PC-3 (cell line): ENCODE measurements at regions not wholly inside any gene's neighbourhood (a gene's known extent, or its start where the extent isn't known, plus 50 kb on each side); places are given as distances from the start of the nearest gene placed in this dataset.

Source experiments
- ATAC-seq: fragments of 200-7000 bp; cut with Tn5 transposase; 2 replicates; pipeline ENCODE4 v1.9.1; 2020; ENCODE audit warnings: mild to moderate bottlenecking, moderate library complexity
- BruUV-seq: library from RNA; stranded (reverse); fragments of 400-500 nt; replicated peaks from 2 replicates; lab custom pipeline; 2021; lab: Mats Ljungman, UMichigan
- CTCF ChIA-PET: fragments of 300-600 bp; sonication (Branson Sonifier 250); formaldehyde crosslinking; loops from one replicate; lab custom pipeline; 2022; ENCODE audit warnings: antibody characterized with exemption; lab: Charles Lee
- POLR2A ChIA-PET: fragments of 300-600 bp; sonication (Branson Sonifier 250); formaldehyde crosslinking; loops from one replicate; lab custom pipeline; 2022; ENCODE audit warnings: antibody characterized with exemption; ENCODE audit not compliant: unreplicated experiment; lab: Charles Lee
- DNase-seq: peaks from one replicate; pipeline ENCODE4 v3.0.0-alpha.2; 2015
- H2AFZ ChIP-seq: fragments of 300-600 bp; sonication (generic); 2 replicates; pipeline ENCODE4 v1.6.0; 2016; ENCODE audit warnings: antibody characterized with exemption, low read length
- H3F3A ChIP-seq: fragments of 300-600 bp; sonication (generic); one replicate; pipeline ENCODE4 v1.6.0; 2017; ENCODE audit warnings: antibody characterized with exemption, low read length, control low read depth, mild to moderate bottlenecking; ENCODE audit not compliant: unreplicated experiment
- H3K27ac ChIP-seq: fragments of 300-600 bp; sonication (generic); 2 replicates; pipeline ENCODE4 v1.5.1; 2016; ENCODE audit warnings: mild to moderate bottlenecking, low read length
- H3K27me3 ChIP-seq: fragments of 300-600 bp; sonication (generic); 2 replicates; pipeline ENCODE4 v1.6.1; 2016; ENCODE audit warnings: low read length, mixed read lengths
- H3K36me3 ChIP-seq: fragments of 300-600 bp; sonication (generic); 2 replicates; pipeline ENCODE4 v1.6.1; 2016; ENCODE audit warnings: low read depth, mixed run types, low read length, mixed read lengths
- H3K4me1 ChIP-seq: fragments of 300-600 bp; sonication (generic); 2 replicates; pipeline ENCODE4 v1.5.1; 2016; ENCODE audit warnings: low read length; ENCODE audit not compliant: insufficient read depth
- H3K4me2 ChIP-seq: fragments of 300-600 bp; sonication (generic); 2 replicates; pipeline ENCODE4 v1.6.0; 2016; ENCODE audit warnings: low read length
- H3K4me3 ChIP-seq: fragments of 300-600 bp; sonication (generic); 2 replicates; pipeline ENCODE4 v1.5.1; 2016; ENCODE audit warnings: mild to moderate bottlenecking, low read length, mixed read lengths
- H3K79me2 ChIP-seq: fragments of 300-600 bp; sonication (generic); 2 replicates; pipeline ENCODE4 v1.6.1; 2017; ENCODE audit warnings: low read length, mixed read lengths
- H3K9ac ChIP-seq: fragments of 300-600 bp; sonication (generic); 2 replicates; pipeline ENCODE4 v1.6.0; 2016; ENCODE audit warnings: mild to moderate bottlenecking, low read length
- H3K9me2 ChIP-seq: fragments of 300-600 bp; sonication (generic); replicated peaks from 2 replicates; pipeline ENCODE4 v1.6.1; 2016; ENCODE audit warnings: mixed run types, low read length, mixed read lengths
- H3K9me3 ChIP-seq: fragments of 300-600 bp; sonication (generic); 2 replicates; pipeline ENCODE4 v1.6.1; 2016; ENCODE audit warnings: low read length, mixed read lengths
- H4K20me1 ChIP-seq: fragments of 300-600 bp; sonication (generic); 2 replicates; pipeline ENCODE4 v1.6.1; 2016; ENCODE audit warnings: low read length, mixed read lengths
- EZH2 ChIP-seq: fragments of 300-600 bp; sonication (generic); IDR thresholded peaks from one replicate; pipeline ENCODE4 v1.6.1; 2017; ENCODE audit warnings: antibody characterized with exemption, mild to moderate bottlenecking, low read length; ENCODE audit not compliant: unreplicated experiment
- EZH2phosphoT487 ChIP-seq: fragments of 300-600 bp; sonication (generic); IDR thresholded peaks from 2 replicates; pipeline ENCODE4 v1.6.1; 2018; ENCODE audit warnings: mild to moderate bottlenecking, antibody characterized with exemption, low read length, borderline replicate concordance
- intact Hi-C: fragments of 100-400 bp; cut with micrococcal nuclease; formaldehyde crosslinking; loops from 2 replicates; pipeline ENCODE4 v1.9.0; 2023
- TF ChIP-seq, protein P1 (sequence below): fragments of 300-600 bp; sonication (generic); conservative IDR thresholded peaks from 2 replicates; pipeline ENCODE4 v1.5.1; 2017; ENCODE audit warnings: antibody characterized with exemption, low read depth, mild to moderate bottlenecking, low read length

DNA sequence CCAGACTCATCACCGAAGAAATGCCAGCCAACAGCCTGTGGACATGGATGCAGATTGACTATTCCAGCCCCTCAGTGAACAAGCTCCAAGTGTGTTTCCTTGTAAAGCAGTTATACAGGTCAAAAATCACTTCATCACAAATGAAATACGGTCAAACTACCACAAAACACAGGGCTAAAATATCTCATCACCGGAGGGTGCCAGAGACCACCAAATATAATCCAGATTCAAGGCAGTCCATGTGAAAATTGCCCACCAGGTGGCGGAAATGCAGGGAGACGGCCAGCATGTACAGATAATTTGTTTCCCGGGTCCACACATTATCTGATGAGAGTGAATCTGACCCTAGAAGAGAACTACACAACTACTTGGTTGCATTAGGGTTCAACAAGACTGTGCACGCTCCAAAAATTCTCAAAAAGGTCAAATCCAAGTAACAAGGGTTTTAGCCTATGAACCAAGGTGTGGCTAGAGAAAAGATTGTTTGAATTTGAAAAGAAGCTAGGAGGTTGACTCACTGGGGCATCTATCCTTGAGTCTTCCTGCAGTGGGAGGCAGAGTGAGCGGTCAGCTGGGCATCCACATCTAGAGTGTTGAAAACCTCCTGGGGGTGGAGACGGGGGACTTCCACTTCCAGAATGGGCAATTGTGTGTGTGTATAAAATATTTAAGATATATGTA, 71.7 kb downstream of the IGLL5 start:
- H3K9ac ChIP-seq: no peak overlapping the region
- H2AFZ ChIP-seq: no peak overlapping the region
- H3K9me2 ChIP-seq: no peaks in the 10 kb centered on the region
- no peaks in the 10 kb centered on the region for H3K79me2 ChIP-seq
- H3K36me3 ChIP-seq: no peaks in the 10 kb centered on the region; the same call in 1 of the 2 replicates
- CTCF ChIA-PET: interaction anchor here (0.6 to 2.0 kb wide), 10 partner anchors 22 to 562 kb away, joined by 3 to 19 read pairs (median 3); no protein-coding TSS in a partner anchor
- TF ChIP-seq, protein P1, sequence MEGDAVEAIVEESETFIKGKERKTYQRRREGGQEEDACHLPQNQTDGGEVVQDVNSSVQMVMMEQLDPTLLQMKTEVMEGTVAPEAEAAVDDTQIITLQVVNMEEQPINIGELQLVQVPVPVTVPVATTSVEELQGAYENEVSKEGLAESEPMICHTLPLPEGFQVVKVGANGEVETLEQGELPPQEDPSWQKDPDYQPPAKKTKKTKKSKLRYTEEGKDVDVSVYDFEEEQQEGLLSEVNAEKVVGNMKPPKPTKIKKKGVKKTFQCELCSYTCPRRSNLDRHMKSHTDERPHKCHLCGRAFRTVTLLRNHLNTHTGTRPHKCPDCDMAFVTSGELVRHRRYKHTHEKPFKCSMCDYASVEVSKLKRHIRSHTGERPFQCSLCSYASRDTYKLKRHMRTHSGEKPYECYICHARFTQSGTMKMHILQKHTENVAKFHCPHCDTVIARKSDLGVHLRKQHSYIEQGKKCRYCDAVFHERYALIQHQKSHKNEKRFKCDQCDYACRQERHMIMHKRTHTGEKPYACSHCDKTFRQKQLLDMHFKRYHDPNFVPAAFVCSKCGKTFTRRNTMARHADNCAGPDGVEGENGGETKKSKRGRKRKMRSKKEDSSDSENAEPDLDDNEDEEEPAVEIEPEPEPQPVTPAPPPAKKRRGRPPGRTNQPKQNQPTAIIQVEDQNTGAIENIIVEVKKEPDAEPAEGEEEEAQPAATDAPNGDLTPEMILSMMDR: peak; percentile 98
- TF ChIP-seq EZH2: no peak
- no TSS peak for BruUV-seq
- H3K4me3 ChIP-seq: no peak overlapping the region
- H3K27me3 ChIP-seq: peaks cover 10% of the 10 kb centered on the region
- H3K27ac ChIP-seq: no peak overlapping the region
- H3K4me2 ChIP-seq: no peak overlapping the region
- DNase-seq (peak; percentile 80), ATAC-seq (peak; percentile 61)
- no peaks in the 10 kb centered on the region for H3K9me3 ChIP-seq
- POLR2A ChIA-PET: interaction anchor here (0.6 to 0.7 kb wide), 2 partner anchors 162 to 169 kb away, joined by 3 read pairs; no protein-coding TSS in a partner anchor
- H3F3A ChIP-seq: no peaks in the 10 kb centered on the region
- intact Hi-C loops: loop anchor here (5.0 kb wide), 3 partner anchors 172 to 497 kb away; no protein-coding TSS in a partner anchor
- H4K20me1 ChIP-seq: no peaks in the 10 kb centered on the region
- H3K4me1 ChIP-seq: no peaks in the 10 kb centered on the region

- no peak for TF ChIP-seq EZH2
- TF ChIP-seq, protein P1: no peak
- no peak for TF ChIP-seq EZH2phosphoT487
- ChIA-PET POLR2A (no interaction called here), CTCF (interaction anchor here (1.1 to 2.0 kb wide), 3 partner anchors 82 to 168 kb away, joined by 4 to 19 read pairs (median 8); no protein-coding TSS in a partner anchor)
- no peak overlapping the region for H3K4me2 ChIP-seq
- no peaks in the 10 kb centered on the region for H3K79me2 ChIP-seq
- no peaks in the 10 kb centered on the region for H3K9me2 ChIP-seq
- H3K9me3 ChIP-seq: no peaks in the 10 kb centered on the region
- H3K27ac ChIP-seq: no peak overlapping the region
- H3K27me3 ChIP-seq: peaks cover 5% of the 10 kb centered on the region; the same call in 1 of the 2 replicates
- H2AFZ ChIP-seq: no peak overlapping the region
- intact Hi-C loops: no loop called here
- no peak for ATAC-seq
- no peaks in the 10 kb centered on the region for H3F3A ChIP-seq
- no peak for DNase-seq
- H4K20me1 ChIP-seq: no peaks in the 10 kb centered on the region
- H3K4me1 ChIP-seq: no peaks in the 10 kb centered on the region
- H3K36me3 ChIP-seq: no peaks in the 10 kb centered on the region; the same call in 1 of the 2 replicates
- BruUV-seq: no TSS peak
- H3K4me3 ChIP-seq: no peak overlapping the region
- no peak overlapping the region for H3K9ac ChIP-seq
Observed at GRCh38 chr22:22960307-22960706, 72.7 kb downstream of the IGLL5 start.

DNA sequence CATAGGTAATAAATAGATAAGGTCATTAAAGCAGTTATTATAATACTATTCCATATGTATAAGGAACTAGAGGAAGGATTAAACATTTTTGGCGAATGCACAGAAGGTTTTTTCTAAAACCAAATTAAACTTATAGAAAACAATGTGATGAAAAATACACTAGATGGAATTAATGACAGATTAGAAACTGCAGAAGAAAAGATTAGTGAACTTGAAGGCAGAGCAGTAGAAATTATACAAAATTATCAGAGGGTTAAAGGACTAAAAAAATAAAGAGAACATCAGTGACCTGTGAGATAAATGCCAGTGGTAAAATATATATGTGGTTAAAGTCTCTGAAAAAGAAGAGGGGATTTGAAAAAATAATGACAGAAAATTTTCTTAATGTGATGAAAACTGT, 74.0 kb downstream of the IGLL5 start:
- no peak overlapping the region for H3K27ac ChIP-seq
- TF ChIP-seq, protein P1: no peak
- TF ChIP-seq EZH2phosphoT487: no peak
- no peak for TF ChIP-seq EZH2
- H3K9ac ChIP-seq: no peak overlapping the region
- H3K4me2 ChIP-seq: no peak overlapping the region
- no peaks in the 10 kb centered on the region for H3K9me3 ChIP-seq
- no peak overlapping the region for H3K4me3 ChIP-seq
- H3K27me3 ChIP-seq: no peaks in the 10 kb centered on the region
- no peaks in the 10 kb centered on the region for H3K4me1 ChIP-seq
- H4K20me1 ChIP-seq: no peaks in the 10 kb centered on the region
- no peak for ATAC-seq
- CTCF ChIA-PET: no interaction called here
- H3K9me2 ChIP-seq: no peaks in the 10 kb centered on the region
- H3K36me3 ChIP-seq: no peaks in the 10 kb centered on the region; the same call in 1 of the 2 replicates
- POLR2A ChIA-PET: no interaction called here
- intact Hi-C loops: no loop called here
- no peaks in the 10 kb centered on the region for H3K79me2 ChIP-seq
- no peak for DNase-seq
- H3F3A ChIP-seq: no peaks in the 10 kb centered on the region
- no TSS peak for BruUV-seq
- H2AFZ ChIP-seq: no peak overlapping the region
